IPS DF 6.9 (cell line): ENCODE measurements at regions not wholly inside any gene's neighbourhood (a gene's known extent, or its start where the extent isn't known, plus 50 kb on each side); places are given as distances from the start of the nearest gene placed in this dataset.
"Not testable (repeated sequence)": the region's sequence is repeated elsewhere in the genome, so short reads cannot be mapped to it uniquely, and the experiment has no call there.

Experiments used
- DNase-seq: peaks from one replicate; pipeline ENCODE4 v3.0.0-alpha.2; 2013; ENCODE audit warnings: low read depth, low spot score
- H3K27ac ChIP-seq: one replicate; pipeline ENCODE4 v1.5.1; 2013; ENCODE audit warnings: low read length, control low read depth
- H3K27me3 ChIP-seq: 2 replicates; pipeline ENCODE4 v1.6.1; 2013; ENCODE audit warnings: mild to moderate bottlenecking, low read length; ENCODE audit not compliant: control insufficient read depth, insufficient read depth
- H3K36me3 ChIP-seq: 2 replicates; pipeline ENCODE4 v1.6.1; 2013; ENCODE audit warnings: low read length; ENCODE audit not compliant: control insufficient read depth, insufficient read depth
- H3K4me1 ChIP-seq: 2 replicates; pipeline ENCODE4 v1.6.1; 2013; ENCODE audit warnings: low read length; ENCODE audit not compliant: control insufficient read depth, insufficient read depth
- H3K4me3 ChIP-seq: 2 replicates; pipeline ENCODE4 v1.5.1; 2013; ENCODE audit warnings: mild to moderate bottlenecking, low read length
- H3K9me3 ChIP-seq: 2 replicates; pipeline ENCODE4 v1.6.1; 2013; ENCODE audit warnings: low read length, inconsistent platforms; ENCODE audit not compliant: control insufficient read depth, insufficient read depth
- whole genome bisulfite sequencing: extraction: QIAGEN DNeasy Blood & Tissue Kit; methylation state at CpG from one replicate; pipeline ENCODE4 v1.1.7; 2013; ENCODE audit warnings: mixed read lengths, missing lambda C conversion rate; ENCODE audit not compliant: insufficient read length, insufficient coverage; 5-methylcytosine and 5-hydroxymethylcytosine counted together

DNA sequence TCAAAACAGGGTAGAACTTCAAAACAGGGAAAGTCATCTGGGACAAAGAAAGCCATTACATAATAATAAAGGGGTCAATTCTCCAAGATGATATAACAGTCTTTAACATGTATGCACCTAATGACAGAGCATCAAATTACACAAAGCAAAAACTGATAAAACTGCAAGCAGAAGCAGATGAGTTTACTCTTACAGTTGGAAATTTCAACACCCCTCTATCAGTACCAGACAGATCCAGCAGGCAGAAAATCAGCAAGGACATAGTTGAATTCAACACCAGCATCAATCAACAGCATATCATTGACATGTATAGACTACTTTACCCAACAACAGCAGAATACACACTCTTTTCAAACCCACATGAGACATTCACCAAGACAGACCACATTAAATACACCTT is 233.0 kb upstream of the NEBL start:
- no peak for DNase-seq
- Histone ChIP-seq H3K27me3 (no peaks in the 10 kb centered on the region), H3K27ac (no peak overlapping the region), H3K4me1 (no peaks in the 10 kb centered on the region), H3K4me3 (no peak overlapping the region), H3K36me3 (no peaks in the 10 kb centered on the region), H3K9me3 (no peaks in the 10 kb centered on the region)

- no peaks in the 10 kb centered on the region for H3K27me3 ChIP-seq
- no peak overlapping the region for H3K27ac ChIP-seq
- H3K9me3 ChIP-seq, result no peaks in the 10 kb centered on the region
- H3K4me3 ChIP-seq, result no peak overlapping the region
- no peaks in the 10 kb centered on the region for H3K4me1 ChIP-seq
- DNase-seq, result no peak
- WGBS, result no CpG with 5 or more reads among the region's 10 CpGs
- H3K36me3 ChIP-seq, result no peaks in the 10 kb centered on the region
These were observed 228.5 kb upstream of the NEBL start for GRCh38 chr10:21125471-21126228.

DNA sequence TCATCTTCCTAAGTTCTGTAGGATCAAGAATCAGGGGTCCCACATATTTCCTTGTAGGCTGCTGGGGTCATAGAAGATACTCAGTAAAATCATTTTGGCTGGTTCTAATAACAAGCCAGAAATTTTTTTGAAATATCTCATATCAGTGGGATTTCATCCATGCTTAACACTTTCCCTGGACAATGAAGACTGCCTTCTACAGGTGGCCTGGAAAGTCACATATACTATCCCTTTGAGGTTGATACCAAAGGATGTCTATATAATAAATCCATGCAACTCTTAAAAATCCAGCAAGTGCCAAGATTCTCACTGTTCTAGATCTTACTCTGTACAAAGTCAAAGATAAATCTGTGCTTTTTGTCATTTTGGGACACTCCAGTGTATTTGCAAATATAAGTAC is 225.8 kb upstream of the NEBL start:
- Histone ChIP-seq H3K4me1 (no peaks in the 10 kb centered on the region), H3K27me3 (no peaks in the 10 kb centered on the region), H3K9me3 (no peaks in the 10 kb centered on the region), H3K36me3 (no peaks in the 10 kb centered on the region), H3K4me3 (no peak overlapping the region), H3K27ac (no peak overlapping the region)
- DNase-seq, result no peak

GRCh38 chr10:21121822-21122221 is 224.7 kb upstream of the NEBL start:
- not testable (repeated sequence) for H3K4me1 ChIP-seq, H3K4me3 ChIP-seq, H3K27ac ChIP-seq, H3K36me3 ChIP-seq, H3K27me3 ChIP-seq, DNase-seq, H3K9me3 ChIP-seq
- WGBS, result no CpG with 5 or more reads among the region's 3 CpGs

GRCh38 chr10:21114683-21115082 is 217.6 kb upstream of the NEBL start:
- Histone ChIP-seq H3K27me3 (no peaks in the 10 kb centered on the region), H3K4me3 (no peak overlapping the region), H3K4me1 (no peaks in the 10 kb centered on the region), H3K27ac (no peak overlapping the region), H3K9me3 (no peaks in the 10 kb centered on the region), H3K36me3 (no peaks in the 10 kb centered on the region)
- no CpG with 5 or more reads among the region's 4 CpGs for WGBS
- DNase-seq, result no peak

GRCh38 chr10:21110358-21110757 is 213.2 kb upstream of the NEBL start:
- WGBS, result no CpG with 5 or more reads among the region's 2 CpGs
- no peaks in the 10 kb centered on the region for H3K36me3 ChIP-seq
- no peaks in the 10 kb centered on the region for H3K9me3 ChIP-seq
- H3K27me3 ChIP-seq, result no peaks in the 10 kb centered on the region
- no peak overlapping the region for H3K4me3 ChIP-seq
- no peak for DNase-seq
- H3K4me1 ChIP-seq, result no peaks in the 10 kb centered on the region
- H3K27ac ChIP-seq, result no peak overlapping the region

- not testable (repeated sequence) for H3K4me3 ChIP-seq, H3K4me1 ChIP-seq, H3K36me3 ChIP-seq, H3K9me3 ChIP-seq, H3K27ac ChIP-seq, H3K27me3 ChIP-seq, DNase-seq
- WGBS, result no CpG with 5 or more reads among the region's 4 CpGs
These were observed 209.8 kb upstream of the NEBL start for GRCh38 chr10:21106931-21107330.

GRCh38 chr10:21105331-21105730 is 208.2 kb upstream of the NEBL start:
- not testable (repeated sequence) for H3K4me3 ChIP-seq, H3K36me3 ChIP-seq, H3K9me3 ChIP-seq, H3K4me1 ChIP-seq, H3K27me3 ChIP-seq, H3K27ac ChIP-seq, DNase-seq
- no CpG with 5 or more reads among the region's 3 CpGs for WGBS

GRCh38 chr10:21100871-21101514 is 203.9 kb upstream of the NEBL start:
- Histone ChIP-seq H3K4me1 (no peaks in the 10 kb centered on the region), H3K27ac (no peak overlapping the region)
- WGBS, result no CpG with 5 or more reads among the region's 7 CpGs

GRCh38 chr10:21100190-21100589 is 203.1 kb upstream of the NEBL start:
- DNase-seq, result no peak
- H3K4me1 ChIP-seq, result no peaks in the 10 kb centered on the region
- no peaks in the 10 kb centered on the region for H3K36me3 ChIP-seq
- no peak overlapping the region for H3K27ac ChIP-seq
- no peak overlapping the region for H3K4me3 ChIP-seq
- H3K27me3 ChIP-seq, result no peaks in the 10 kb centered on the region
- no peaks in the 10 kb centered on the region for H3K9me3 ChIP-seq
- WGBS, result no CpG with 5 or more reads among the region's 12 CpGs

More at GRCh38 chr10:21100871-21101514, 203.9 kb upstream of the NEBL start:
- Histone ChIP-seq H3K4me3 (no peak overlapping the region), H3K27me3 (no peaks in the 10 kb centered on the region), H3K36me3 (no peaks in the 10 kb centered on the region), H3K9me3 (no peaks in the 10 kb centered on the region)
- no peak for DNase-seq
